ENCODE measurements at regions not wholly inside any gene's neighbourhood (a gene's known extent, or its start where the extent isn't known, plus 50 kb on each side); places are given as distances from the start of the nearest gene placed in this dataset.
"Not testable (repeated sequence)": the region's sequence is repeated elsewhere in the genome, so short reads cannot be mapped to it uniquely, and the experiment has no call there.

DNA sequence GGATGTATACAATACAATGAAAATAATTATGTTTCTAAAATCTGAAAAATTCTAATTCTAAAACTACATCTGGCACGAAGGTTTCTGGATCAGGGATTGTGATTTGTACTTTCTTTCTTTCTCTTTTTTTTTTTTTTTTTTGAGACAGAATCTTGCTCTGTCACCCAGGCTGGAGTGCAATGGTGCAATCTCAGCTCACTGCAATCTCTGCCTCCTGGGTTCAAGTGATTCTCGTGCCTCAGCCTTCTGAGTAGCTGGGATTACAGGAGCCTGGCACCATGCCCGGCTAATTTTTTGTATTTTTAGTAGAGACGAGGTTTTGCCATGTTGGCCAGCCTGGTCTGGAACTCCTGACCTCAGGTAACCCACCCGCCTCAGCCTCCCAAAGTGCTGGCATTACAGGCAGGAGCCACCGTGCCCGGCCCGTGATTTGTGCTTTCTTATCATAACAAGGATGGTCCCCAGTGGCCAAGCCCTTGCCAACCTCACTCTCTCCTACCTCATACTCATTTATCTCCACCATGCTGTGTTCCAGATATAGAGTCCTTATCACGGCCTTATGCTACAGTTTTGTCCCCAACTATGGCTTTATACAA is 279.9 kb downstream of the QDPR start:
- not testable (repeated sequence) for DNase-seq

DNA sequence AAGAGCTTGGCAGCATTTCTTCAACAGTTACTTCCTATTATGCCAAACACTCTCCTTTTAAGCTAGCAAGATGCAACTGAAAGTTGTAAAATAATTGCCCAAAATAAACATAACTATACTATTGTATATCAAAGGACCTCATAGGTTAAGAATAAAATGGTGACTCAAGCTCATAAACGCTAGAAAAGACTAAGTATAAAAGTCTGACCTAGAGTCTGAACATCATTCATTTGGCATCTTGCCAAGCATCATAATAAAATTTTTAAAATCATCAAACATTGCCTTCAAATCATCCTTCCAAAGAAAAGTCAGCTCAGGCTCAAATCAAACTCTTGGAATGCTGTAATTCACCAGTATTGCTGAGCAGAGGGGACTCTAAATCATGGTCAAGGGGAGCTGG is 281.2 kb downstream of the QDPR start:
- DNase-seq: no peak

DNA sequence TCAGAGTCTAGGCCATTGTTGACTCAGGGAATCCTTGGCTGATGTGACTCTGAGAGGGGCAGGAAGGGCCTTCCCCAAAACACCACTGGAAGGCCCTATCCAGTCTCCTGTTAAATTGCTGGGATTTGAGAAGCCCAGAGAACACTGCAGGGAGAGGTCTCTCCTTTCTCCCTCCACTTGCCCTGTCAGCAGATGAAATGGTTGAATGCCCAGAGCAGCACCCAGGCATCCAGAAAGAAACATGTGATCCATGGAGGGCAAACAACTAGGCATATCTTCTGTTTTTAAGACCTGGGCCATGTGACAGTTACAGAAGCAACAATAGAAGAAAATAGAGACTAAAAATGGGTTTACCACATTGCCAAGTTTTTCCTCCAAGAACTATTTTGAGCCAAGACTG is 291.1 kb downstream of the QDPR start:
- DNase-seq: no peak

DNA sequence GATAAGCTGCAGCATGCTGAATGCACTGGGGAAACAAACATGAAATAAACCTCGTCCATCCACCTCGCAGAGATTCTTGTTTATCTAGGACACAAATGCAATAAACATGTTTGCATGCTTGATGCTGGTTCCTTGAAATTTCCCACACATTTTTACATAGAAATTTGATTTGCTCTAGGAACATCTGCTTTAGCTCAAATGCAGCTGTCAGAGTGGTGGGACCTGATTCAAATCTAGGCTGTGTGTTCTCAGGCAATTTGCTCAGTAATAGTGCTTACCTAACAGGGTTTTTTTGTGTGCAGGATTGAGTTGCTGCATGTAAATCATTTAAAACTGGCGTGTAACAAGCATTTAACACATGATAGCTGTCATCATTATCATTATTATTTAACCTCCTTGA is 293.1 kb downstream of the QDPR start:
- DNase-seq: no peak

DNA sequence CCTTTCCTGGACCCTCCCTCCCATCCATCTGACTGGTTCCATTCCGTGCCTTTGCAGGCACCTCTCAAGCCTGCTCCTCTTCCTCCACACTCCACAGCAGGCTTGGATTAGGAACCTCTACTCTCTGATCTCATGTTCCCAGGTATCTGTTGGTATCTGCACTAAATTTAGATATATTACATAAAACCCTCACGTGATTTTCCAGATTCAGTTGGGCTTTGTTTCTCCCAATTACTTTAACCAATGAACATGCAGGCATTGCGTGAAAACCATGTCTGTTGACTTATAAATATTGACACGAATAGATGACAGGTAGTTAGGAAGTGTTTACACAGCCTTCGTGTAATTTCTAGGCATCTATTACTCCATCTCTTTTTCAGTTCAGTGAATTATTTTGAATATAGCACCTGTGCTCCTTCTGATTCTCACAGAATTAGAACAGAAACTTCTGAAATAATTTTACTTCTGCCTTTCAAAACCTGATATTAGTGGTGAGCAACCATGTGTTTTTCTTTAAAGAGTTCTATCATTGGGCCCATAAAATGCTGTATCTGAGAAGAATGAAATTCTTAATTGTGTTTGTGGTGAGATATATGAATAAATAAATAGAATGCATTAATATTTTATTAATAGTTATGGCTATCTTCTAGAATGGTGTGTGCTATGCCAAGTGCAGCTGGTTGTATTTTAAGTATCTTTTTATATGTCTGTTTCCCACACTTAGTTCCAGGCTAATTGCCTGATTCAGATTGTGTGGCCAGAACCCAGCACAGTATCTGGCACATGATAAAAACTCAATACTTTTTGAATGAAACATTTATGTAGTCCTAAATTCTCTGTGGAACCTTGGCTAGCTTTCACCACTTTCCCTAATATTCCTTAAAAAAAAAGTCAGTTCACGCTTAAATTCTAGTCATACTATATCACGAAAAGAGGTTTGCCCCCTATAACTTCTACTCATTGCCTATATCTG is 304.8 kb downstream of the QDPR start:
- no peak for DNase-seq

DNA sequence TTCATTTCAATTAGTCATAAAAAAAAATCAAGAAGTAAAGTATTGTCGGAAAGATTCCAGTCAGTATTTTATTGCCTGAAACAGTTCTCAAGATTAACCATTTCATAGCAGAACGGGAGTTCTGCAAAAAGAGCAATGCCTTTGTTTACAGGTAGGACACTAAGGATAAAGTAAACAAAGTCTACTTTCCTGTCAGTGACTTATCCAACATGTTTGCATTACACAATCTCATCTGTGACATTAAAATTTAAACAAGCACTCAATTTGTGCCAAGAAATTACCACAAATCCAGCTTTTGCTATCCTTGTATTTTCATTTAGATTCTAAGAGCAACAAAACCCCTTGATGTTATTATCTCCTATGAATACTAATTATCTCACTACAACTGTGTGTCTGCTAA is 306.5 kb upstream of the LDB2 start:
- no peak for DNase-seq

DNA sequence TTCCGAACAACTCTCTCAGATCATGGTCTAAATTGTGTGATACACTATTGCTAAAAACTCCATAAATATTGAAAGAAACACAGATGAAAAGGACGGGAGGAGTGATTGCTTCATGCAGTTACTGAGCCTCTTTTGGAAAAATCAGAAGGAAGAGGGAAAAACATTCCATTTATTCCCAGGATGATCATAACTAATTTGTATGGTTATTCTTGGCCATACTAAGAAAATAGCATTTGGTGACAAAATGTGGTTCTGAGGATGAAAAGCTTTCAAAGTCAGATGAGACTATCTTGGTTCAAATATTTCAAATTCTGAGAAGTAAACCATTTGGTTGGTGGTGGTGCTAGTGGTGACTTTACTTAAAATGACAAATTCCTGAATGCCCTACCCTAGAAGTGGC is 305.4 kb upstream of the LDB2 start:
- no peak for DNase-seq

DNA sequence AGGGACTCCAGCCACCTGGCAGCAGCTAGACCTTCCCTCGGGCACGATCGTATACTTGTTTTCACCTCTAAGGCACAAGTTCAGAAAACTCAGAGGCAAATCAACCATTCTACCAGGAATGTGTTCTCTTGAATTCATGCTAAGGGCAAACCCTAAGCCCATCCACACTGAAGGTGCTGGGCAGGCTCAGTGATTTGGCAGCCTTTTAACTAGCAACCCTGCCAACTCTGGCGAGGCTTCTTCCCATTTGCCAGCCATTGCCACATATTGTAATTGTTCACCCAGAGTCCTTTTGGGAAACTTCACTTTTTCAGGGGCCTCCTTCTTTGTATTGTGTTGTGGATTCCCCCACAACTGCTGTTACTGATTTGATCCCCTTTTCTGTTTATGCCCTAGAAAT is 298.6 kb upstream of the LDB2 start:
- no peak for DNase-seq

DNA sequence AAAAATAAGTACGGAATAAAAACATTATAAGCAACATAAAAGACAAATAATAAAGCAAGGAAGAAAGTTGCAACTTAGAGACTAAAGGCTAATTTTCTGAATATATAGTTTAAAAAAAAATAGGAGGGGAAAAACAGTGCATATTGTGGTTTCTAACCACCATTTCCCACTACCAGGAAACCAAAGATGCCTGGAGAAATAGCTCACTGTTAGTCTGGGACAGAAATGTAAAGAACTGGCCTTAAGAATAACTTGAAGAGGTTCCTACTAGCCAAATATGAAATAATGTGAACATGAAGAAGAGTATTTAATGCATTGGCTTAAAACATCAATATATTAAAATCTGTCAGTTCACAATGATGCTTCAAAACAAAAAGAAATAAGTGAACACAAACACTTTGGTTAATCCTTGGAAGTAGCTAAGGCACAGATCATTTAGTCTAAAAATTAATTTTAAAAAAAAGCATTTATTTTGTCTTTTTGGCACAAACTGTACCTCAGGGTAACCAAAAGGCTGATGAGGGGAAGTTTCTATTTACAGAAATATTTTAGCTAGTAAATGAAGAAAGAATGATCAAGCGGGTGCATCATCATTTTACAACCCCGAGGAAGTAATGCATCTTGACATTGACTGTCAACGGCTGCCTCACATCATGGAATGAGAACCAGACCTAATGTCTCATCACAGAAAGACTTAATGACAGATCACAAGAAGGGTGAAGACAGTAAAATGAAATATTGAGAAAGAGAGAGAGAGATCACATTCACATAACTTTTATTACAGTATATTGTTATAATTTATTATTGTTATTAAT is 297.2 kb upstream of the LDB2 start:
- DNase-seq: no peak

DNA sequence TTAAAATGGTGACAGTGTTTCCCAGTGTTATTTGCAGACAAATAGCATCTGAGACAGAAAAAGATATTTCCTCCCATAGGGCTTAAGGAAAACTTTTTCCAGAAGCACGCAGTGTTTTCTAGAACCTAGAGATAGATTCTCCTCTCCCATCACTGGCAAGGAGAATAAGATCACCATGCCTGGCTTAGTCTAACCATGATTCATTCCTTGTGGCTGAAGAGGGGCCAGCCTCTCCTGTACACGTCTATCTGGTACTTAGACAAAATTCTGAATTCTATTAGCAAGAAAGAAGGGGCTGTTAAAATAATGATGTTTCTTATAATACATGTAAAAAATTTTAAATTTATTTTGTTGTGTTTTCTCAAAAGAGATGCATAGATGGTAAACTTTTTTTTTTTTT is 296.1 kb upstream of the LDB2 start:
- DNase-seq: no peak

DNA sequence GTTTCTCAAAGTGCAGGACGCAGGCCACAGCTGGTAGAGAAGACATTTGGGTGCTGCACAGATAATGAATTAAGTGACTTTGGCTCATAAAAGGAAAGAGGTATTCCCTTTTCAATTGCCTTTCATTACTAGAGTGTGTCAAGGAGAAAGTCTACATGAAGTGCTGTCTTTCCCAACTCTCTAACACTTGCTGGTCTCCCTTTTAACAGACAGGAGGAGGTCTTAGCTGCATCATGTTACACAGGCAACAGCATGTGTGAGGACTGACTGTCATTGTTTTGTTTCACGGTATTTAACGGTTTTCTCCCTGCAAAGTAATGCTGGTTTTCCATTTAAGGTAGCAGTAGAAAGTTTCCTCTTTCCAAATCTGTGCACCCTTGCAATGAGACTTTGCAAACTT is 291.3 kb upstream of the LDB2 start:
- no peak for DNase-seq

DNA sequence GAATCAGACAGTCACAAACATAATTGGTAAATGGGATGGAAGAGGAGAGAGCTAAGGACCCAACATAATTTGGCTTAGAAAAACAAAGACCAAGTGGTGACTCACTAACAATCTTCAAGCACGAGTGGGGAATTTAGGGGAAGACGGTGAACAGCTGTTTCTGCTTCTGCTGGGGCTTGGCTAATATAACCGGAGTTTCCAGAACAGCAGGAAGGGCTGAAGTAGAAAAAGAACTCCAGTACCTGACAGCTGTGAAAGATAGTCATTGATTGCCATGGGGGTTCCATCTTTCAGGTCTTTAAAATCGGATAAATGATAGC is 290.9 kb upstream of the LDB2 start:
- no peak for DNase-seq

DNA sequence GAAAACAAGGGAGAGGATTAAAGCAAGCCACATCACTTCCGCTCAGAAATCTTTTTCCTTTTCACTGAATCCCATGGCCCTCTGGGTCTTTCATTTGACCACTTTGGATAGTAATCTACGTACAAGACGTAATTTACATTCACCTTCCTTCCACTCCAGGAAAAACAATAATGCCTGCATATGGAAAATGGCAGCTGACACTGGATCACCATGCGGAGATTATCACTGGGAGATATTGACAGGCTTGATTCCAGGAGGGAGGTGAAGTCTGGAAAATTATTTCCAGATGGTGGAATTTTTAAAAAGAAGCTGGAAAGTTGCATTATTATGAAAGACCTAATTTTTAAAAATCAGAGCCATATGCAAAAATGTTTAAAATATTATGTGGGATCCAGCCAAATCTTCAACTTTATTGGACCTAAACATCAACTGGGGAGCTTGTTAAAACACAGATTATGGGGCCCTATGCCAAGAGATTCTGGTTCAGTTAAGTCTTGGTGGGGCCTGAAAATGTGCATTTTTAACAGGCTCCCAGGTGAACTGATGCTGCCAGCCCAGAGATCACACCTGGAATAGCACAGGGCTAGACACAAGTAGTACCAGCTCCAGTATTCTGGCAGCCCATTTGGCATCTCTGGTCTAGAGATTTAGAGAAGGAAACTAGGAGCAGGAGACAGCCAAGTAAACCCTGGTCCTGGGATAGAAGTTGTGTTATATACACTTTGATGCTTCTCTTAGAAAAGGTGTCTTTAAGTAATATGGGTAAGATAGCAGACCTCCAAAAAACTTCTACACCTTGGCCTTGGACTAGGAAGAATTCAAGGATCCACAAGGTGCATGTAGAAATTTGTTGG is 290.3 kb upstream of the LDB2 start:
- no peak for DNase-seq

DNA sequence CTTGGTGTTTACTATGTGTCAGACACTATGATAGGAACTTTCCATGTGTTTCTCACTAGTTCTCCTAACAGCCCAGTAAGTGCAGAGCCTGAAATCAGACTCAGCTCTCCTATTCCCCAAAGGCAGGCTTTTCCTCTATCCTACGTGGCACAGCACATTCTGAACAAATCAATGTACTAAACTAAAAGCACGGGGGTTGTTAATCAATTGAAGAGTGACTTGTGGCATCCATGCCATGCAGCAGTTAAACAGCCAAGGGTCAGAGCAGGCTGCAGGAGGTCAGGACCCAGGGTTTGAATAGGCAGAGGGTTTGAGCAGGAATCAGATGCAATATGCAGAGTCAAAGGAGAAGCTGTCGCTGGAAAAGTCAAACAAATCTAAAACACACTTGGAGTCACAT is 289.7 kb upstream of the LDB2 start:
- no peak for DNase-seq

DNA sequence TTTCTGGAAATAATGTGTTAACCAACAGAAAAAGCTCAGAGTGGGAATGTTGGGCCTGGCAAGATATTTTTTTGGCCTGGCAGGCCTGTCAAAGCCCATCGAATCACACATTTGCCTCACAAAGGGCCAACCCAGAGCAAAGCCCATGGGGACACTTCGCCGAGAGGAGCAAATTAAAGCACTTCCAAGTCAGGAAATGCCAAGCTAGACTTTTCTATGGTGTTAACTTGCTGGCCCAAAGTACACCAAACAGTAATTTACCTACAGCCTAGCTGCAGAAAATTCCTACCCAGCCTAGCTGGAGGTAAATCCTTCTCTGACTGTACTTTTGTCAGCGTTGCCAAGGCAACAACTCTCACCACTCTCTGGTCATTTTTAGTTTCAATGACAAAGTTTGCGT is 288.6 kb upstream of the LDB2 start:
- DNase-seq: no peak

DNA sequence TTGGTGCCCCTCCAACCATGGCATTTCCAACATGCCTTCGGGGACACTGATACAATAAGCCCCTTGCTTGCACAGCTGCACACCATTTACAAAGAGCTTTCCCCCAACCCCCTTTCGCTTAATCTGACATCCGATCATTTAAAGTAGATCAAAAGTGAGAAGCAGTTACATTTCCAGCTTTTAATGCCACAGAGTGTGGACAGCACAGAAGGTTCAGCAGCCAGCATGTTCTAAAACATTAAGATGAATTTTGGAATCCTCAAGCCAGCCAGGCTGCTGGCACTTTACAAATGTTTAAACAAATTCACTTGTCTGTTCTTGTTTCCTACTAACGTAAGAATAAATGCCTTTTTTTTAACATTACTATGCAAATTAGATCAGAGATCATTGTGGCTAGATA is 284.4 kb upstream of the LDB2 start:
- DNase-seq: no peak

DNA sequence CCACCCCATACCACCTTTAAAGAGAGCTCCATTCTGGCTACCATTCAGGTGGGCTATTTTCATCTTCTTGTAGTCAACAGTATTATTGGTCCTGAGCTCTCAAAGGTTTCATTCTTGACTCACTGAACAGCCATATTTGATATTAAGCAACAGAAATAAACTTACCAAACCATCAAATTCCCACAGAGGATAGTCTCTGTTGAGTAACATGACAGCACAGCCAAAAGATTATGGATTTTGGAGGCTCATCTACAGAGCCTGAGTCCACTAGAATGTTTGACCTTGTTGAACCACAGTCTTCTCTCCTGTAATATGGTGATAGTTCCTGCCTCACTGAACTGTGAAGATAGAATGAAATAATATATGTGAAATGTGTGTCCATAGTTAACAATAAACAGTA is 276.3 kb upstream of the LDB2 start:
- no peak for DNase-seq

DNA sequence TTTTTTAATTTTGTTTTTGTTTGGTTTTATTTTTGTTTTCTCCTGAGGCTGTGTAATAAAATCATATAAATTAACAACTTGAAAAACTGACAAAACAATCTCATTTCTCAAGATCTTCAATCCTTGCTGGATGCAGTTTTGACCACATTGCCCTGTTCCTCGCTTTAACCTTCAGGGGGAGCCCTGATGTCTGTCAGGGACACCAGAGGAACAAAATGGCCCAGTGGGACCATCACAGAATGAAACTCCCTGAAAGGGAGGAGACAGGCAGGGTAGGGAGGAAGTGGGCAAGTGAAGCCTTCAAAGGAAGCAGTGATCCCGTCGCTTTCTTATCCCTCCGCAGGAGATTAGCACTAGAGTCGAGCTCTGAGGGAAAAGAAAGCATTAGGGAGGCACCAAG is 274.9 kb upstream of the LDB2 start:
- DNase-seq: no peak

DNA sequence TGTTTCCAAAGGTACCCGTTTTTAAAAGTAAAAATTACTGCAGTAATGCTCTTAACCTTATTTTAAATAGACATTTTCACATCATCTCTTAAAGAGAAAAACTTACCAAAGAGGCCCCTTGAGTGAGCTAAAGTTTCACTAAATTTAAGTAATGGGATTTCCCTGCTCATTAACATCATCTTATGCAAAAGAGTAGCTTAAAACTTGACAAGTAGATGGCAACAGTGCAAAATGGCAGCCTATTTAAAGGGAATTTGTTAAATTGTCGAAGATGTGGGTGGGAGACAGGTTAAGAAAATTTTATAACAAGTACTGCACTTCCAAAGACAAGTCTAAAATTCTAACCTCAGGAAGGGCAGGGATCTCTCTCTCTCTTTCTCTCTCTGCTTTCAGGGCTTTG is 271.7 kb upstream of the LDB2 start:
- DNase-seq: no peak

DNA sequence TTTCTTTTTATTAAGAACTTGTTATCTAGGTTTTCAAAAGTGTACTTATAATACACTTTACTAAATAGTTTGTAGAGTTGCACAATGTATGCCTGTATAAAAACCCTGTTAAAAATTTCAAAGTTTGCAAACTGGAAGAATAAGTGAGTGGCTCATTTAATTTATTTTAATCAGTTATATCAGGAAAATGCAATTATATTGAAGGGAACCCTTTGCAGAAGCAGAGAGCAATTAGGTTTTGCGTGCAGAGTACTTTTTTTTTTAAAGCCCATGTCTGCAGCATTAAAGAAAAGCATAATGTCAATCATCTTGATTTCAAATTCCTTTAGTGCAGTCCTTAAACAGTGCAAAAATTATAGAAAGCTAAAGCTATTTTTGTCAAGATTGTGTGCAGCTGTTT is 271.3 kb upstream of the LDB2 start:
- no peak for DNase-seq

DNA sequence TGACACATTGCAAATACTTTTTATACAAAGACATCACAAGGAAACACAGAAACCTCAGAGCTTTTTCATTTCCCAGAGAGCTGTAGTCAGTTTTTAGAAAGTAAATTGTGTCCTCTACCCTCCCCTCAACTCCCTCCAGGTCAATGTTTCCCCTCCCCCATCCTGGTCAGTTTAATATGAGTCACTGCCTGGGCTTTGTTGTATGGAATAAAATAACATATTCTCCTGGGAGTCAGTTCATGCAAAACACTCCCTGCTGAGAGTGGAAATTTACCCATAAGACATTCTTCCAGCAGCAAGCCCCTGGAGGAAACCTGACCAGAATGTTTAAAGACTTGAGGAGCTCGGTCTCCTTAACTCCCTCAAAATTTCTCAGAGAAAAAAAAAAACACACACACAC is 270.1 kb upstream of the LDB2 start:
- DNase-seq: no peak

DNA sequence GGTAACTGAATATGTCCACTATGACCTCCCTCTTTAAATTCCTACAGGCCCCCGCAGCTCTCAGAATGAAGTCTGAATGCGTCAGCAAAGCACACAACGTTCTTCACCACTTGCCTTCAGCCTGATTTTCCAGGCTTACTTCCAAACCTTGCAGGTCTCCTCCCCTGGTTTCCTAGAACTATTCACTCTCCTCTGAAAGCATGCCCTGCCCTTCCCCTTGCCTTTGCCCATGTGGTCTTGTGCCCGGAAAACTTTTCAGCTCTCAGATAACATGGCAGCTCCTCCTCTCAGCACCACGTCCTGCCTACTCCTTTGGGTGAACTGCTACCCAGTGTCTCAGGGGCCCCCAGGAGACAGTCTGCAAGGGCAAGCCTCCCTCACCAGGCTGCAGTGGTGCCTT is 268.5 kb upstream of the LDB2 start:
- DNase-seq: no peak

DNA sequence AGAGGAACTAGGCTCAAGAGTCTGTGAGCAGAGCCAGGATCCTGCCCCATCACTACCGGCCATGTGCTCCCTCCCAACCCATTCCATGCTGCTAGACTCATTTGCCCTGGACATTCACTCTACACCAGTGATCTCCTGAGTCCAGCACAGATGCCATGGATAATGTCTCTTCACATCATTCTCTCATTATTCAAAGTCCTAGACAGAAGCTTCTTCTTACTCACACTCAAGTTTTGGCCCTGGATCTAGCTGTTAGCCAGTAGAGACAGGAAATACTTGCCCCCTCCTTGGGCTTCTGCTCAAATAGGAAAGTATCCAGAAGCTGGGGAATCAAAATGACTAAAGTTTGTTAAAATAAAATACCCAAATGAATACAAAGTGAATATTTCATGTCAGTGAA is 266.8 kb upstream of the LDB2 start:
- no peak for DNase-seq
